HepG2 (cell line): ENCODE measurements at regions not wholly inside any gene's neighbourhood (a gene's known extent, or its start where the extent isn't known, plus 50 kb on each side); places are given as distances from the start of the nearest gene placed in this dataset.

Experiments
- ATAC-seq: fragments of 200-7000 bp; cut with Tn5 transposase; 3 replicates; pipeline ENCODE4 v1.9.1; 2020; ENCODE audit warnings: mild to moderate bottlenecking, moderate library complexity
- BruUV-seq: library from RNA; stranded (reverse); fragments of 400-500 nt; replicated peaks from 2 replicates; lab custom pipeline; 2021; lab: Mats Ljungman, UMichigan
- CTCF ChIA-PET: fragments of 300-600 bp; formaldehyde crosslinking; extraction: SDS; loops from one replicate; lab custom pipeline; 2021; ENCODE audit warnings: low total read pairs, inconsistent platforms, low intra/inter-chr PET ratio; lab: Yijun Ruan, JAX
- POLR2A ChIA-PET: fragments of 350-600 bp; sonication (Branson Sonifier 250); formaldehyde crosslinking; loops from one replicate; lab custom pipeline; 2020; ENCODE audit warnings: antibody characterized with exemption, inconsistent platforms; lab: Yijun Ruan, JAX
- DNase-seq: peaks from one replicate; pipeline ENCODE4 v3.0.0-alpha.2; 2015; ENCODE audit warnings: low spot score
- FAIRE-seq: peaks from 3 replicates; lab custom pipeline; 2011; peaks lifted over from hg19 to GRCh38; lab: Jason Lieb, UNC
- H2AFZ ChIP-seq: one replicate; pipeline ENCODE4 v1.6.1; 2011; ENCODE audit warnings: low read length, inconsistent platforms
- H3K27ac ChIP-seq: fragments of 300-600 bp; 3 replicates; pipeline ENCODE4 v1.8.0; 2011; ENCODE audit warnings: mixed run types, mild to moderate bottlenecking, mixed read lengths, low read length, inconsistent platforms; ENCODE audit not compliant: insufficient read depth; ENCODE audit errors: extremely low read length
- H3K27me3 ChIP-seq, 2 experiments: fragments of 200-600 bp in 1 of 2; 2 replicates in 1 of 2; 3 replicates in 1 of 2; pipeline versions ENCODE4 v1.6.0 to v1.8.0; 2011; ENCODE audit warnings: low read length in 2 of 2, mild to moderate bottlenecking in 2 of 2, moderate library complexity in 2 of 2, inconsistent platforms in 1 of 2; ENCODE audit not compliant: insufficient read depth in 2 of 2, control insufficient read depth in 1 of 2
- H3K36me3 ChIP-seq, 2 experiments: fragments of 200-600 bp in 1 of 2; replicated peaks in 1 of 2; 2 replicates in 1 of 2; 3 replicates in 1 of 2; pipeline versions ENCODE4 v1.5.1 to v1.8.0; 2011; ENCODE audit warnings: low read length in 2 of 2, inconsistent platforms in 1 of 2; ENCODE audit not compliant: insufficient read depth in 2 of 2, control insufficient read depth in 1 of 2
- H3K4me1 ChIP-seq: 2 replicates; pipeline ENCODE4 v1.5.1; 2012; ENCODE audit warnings: low read length, inconsistent platforms; ENCODE audit not compliant: insufficient read depth
- H3K4me2 ChIP-seq: 2 replicates; pipeline ENCODE4 v1.6.0; 2011; ENCODE audit warnings: low read depth, low read length, inconsistent platforms
- H3K4me3 ChIP-seq, 3 experiments: fragments of 200-600 bp in 1 of 3; sonication (generic), shearing (Covaris generic) in 1 of 3; replicated peaks in 1 of 3; 2 replicates each; pipeline ENCODE4 v1.5.1; 2011 to 2016; ENCODE audit warnings: low read length in 3 of 3, inconsistent platforms in 2 of 3, low read depth in 2 of 3, mild to moderate bottlenecking in 2 of 3, control low read depth in 1 of 3, mixed read lengths in 1 of 3; ENCODE audit not compliant: insufficient read depth in 1 of 3
- H3K79me2 ChIP-seq: one replicate; pipeline ENCODE4 v1.6.1; 2011; ENCODE audit warnings: low read length, inconsistent platforms; ENCODE audit not compliant: insufficient read depth
- H3K9ac ChIP-seq: 2 replicates; pipeline ENCODE4 v1.6.0; 2011; ENCODE audit warnings: mild to moderate bottlenecking, low read depth, low read length, inconsistent platforms; ENCODE audit not compliant: insufficient read depth
- H3K9me3 ChIP-seq: 2 replicates; pipeline ENCODE4 v1.5.1; 2012; ENCODE audit warnings: mild to moderate bottlenecking, low read length
- H4K20me1 ChIP-seq: 2 replicates; pipeline ENCODE4 v1.6.0; 2011; ENCODE audit warnings: inconsistent platforms, mild to moderate bottlenecking, low read length, moderate library complexity; ENCODE audit not compliant: insufficient read depth
- ARID2 ChIP-seq: sonication (generic); formaldehyde crosslinking; IDR thresholded peaks from 2 replicates; pipeline ENCODE4 v1.8.1; 2022; ENCODE audit warnings: mild to moderate bottlenecking, missing genetic modification reagents, borderline replicate concordance
- ATM ChIP-seq: fragments of 450-650 bp; IDR thresholded peaks from 2 replicates; pipeline ENCODE4 v1.7.1; 2017; ENCODE audit warnings: mild to moderate bottlenecking, borderline replicate concordance
- CBX5 ChIP-seq: sonication (generic); formaldehyde crosslinking; IDR thresholded peaks from 2 replicates; pipeline ENCODE4 v1.4.0; 2020; ENCODE audit warnings: missing genetic modification reagents, borderline replicate concordance
- EEA1 ChIP-seq: sonication (generic); formaldehyde crosslinking; IDR thresholded peaks from 2 replicates; pipeline ENCODE4 v1.5.1; 2020; ENCODE audit warnings: mild to moderate bottlenecking, missing genetic modification reagents, borderline replicate concordance
- GFI1 ChIP-seq: sonication (generic); formaldehyde crosslinking; IDR thresholded peaks from 2 replicates; pipeline ENCODE4 v1.5.0; 2020; ENCODE audit warnings: missing genetic modification reagents, mild to moderate bottlenecking, borderline replicate concordance
- KDM2A ChIP-seq: sonication (generic); formaldehyde crosslinking; IDR thresholded peaks from 2 replicates; pipeline ENCODE4 v1.4.0; 2020; ENCODE audit warnings: low read depth, missing genetic modification reagents, borderline replicate concordance
- MAFK ChIP-seq, 2 experiments: IDR thresholded peaks in 1 of 2; conservative IDR thresholded peaks in 1 of 2; 2 replicates each; pipeline ENCODE4 v1.6.1; 2011; ENCODE audit warnings: improper control_type of control experiment in 2 of 2, low read length in 2 of 2
- NFE2L2 ChIP-seq: fragments of 150-350 bp; IDR thresholded peaks from 2 replicates; pipeline ENCODE4 v1.6.1; 2014; ENCODE audit warnings: low read length
- PCBP2 ChIP-seq: fragments of 200-400 bp; formaldehyde crosslinking; optimal IDR thresholded peaks from 2 replicates; pipeline ENCODE3; 2018; ENCODE audit warnings: low read length, low read depth; ENCODE audit not compliant: poor library complexity, severe bottlenecking
- SMC3 ChIP-seq: IDR thresholded peaks from 2 replicates; pipeline ENCODE4 v1.6.1; 2011; ENCODE audit warnings: low read length, improper control_type of control experiment
- SMYD3 ChIP-seq: sonication (generic); formaldehyde crosslinking; IDR thresholded peaks from 2 replicates; pipeline ENCODE4 v1.8.1; 2023; ENCODE audit warnings: mild to moderate bottlenecking, missing genetic modification reagents
- TEAD3 ChIP-seq: optimal IDR thresholded peaks from 2 replicates; pipeline ENCODE3; 2016; ENCODE audit warnings: borderline replicate concordance
- ZNF180 ChIP-seq: sonication (generic); formaldehyde crosslinking; IDR thresholded peaks from 2 replicates; pipeline ENCODE4 v1.4.0; 2020; ENCODE audit warnings: low read depth, missing genetic modification reagents, borderline replicate concordance
- ZNF331 ChIP-seq: sonication (generic); formaldehyde crosslinking; IDR thresholded peaks from 2 replicates; pipeline ENCODE4 v1.4.0; 2020; ENCODE audit warnings: missing genetic modification reagents
- ZNF543 ChIP-seq: sonication (generic); formaldehyde crosslinking; IDR thresholded peaks from 2 replicates; pipeline ENCODE4 v1.4.0; 2020; ENCODE audit warnings: mild to moderate bottlenecking, missing genetic modification reagents
- ZNF546 ChIP-seq: sonication (generic); formaldehyde crosslinking; conservative IDR thresholded peaks from 2 replicates; pipeline ENCODE4 v1.8.1; 2023; ENCODE audit warnings: mild to moderate bottlenecking, missing genetic modification reagents
- whole genome bisulfite sequencing: methylation state at CpG from one replicate; pipeline ENCODE4 v1.1.6; 2017; ENCODE audit warnings: low lambda C conversion rate; 5-methylcytosine and 5-hydroxymethylcytosine counted together
- in situ Hi-C: cut with HindIII; loops from 2 replicates; pipeline ENCODE4 v1.10.0; 2017; ENCODE audit warnings: low pct_unique_long_range_greater_than_20kb; ENCODE audit not compliant: extremely low pct_ligation_motif_present
- intact Hi-C: fragments of 100-400 bp; cut with micrococcal nuclease; formaldehyde crosslinking; loops from one replicate; pipeline ENCODE4 v1.10.0; 2022; ENCODE audit not compliant: unreplicated experiment
- TF ChIP-seq, protein P1 (sequence below): sonication (generic); formaldehyde crosslinking; IDR thresholded peaks from 2 replicates; pipeline ENCODE4 v1.4.0; 2020; ENCODE audit warnings: mild to moderate bottlenecking, missing genetic modification reagents
- TF ChIP-seq, protein P2 (sequence below): sonication (generic); formaldehyde crosslinking; IDR thresholded peaks from 2 replicates; pipeline ENCODE4 v1.8.0; 2022; ENCODE audit warnings: mild to moderate bottlenecking, missing genetic modification reagents
- TF ChIP-seq, protein P3 (sequence below): sonication (generic); formaldehyde crosslinking; IDR thresholded peaks from 2 replicates; pipeline ENCODE4 v1.8.1; 2023; ENCODE audit warnings: mild to moderate bottlenecking, moderate library complexity, missing genetic modification reagents
- TF ChIP-seq, protein P4 (sequence below): sonication (generic); formaldehyde crosslinking; IDR thresholded peaks from 2 replicates; pipeline ENCODE4 v1.8.0; 2023; ENCODE audit warnings: mild to moderate bottlenecking, missing genetic modification reagents

DNA sequence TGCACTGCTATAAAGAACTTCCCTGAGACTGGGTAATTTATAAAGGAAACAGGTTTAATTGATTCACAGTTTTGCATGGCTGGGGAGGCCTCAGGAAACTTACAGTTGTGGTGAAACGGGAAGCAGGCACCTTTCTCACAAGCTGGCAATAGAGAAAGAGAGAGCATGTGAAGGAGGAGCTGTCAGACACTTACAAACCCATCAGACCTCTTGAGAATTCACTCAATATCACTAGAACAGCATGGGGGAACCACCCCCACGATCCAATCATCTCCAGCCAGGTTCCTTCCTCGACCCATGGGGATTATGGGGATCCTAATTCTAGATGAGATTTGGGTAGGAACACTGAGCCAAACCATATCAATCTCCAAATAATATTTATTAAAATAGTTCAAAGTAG is 729.2 kb upstream of the DDX18 start (continued):
- TF ChIP-seq ARID2 (CRISPR knock-in tag) (no peak), KDM2A (CRISPR knock-in tag) (no peak), SMYD3 (CRISPR knock-in tag) (no peak)

- no peak overlapping the region for H3K4me2 ChIP-seq
- H3K9ac ChIP-seq: no peak overlapping the region
- H3K27ac ChIP-seq: no peak overlapping the region
- BruUV-seq: no TSS peak
- no peak overlapping the region for H2AFZ ChIP-seq
- CTCF ChIA-PET: no interaction called here
- H3K79me2 ChIP-seq: no peaks in the 10 kb centered on the region
- FAIRE-seq: no peak
- no peaks in the 10 kb centered on the region for H3K4me1 ChIP-seq
- POLR2A ChIA-PET: no interaction called here
- ATAC-seq: no peak
- 0% methylated on average over 1 of the region's 1 CpG for WGBS
- H3K36me3 ChIP-seq: no peaks in the 10 kb centered on the region
- no peak overlapping the region for H3K4me3 ChIP-seq
- intact Hi-C loops (no loop called here), in situ Hi-C loops (no loop called here)
- no peaks in the 10 kb centered on the region for H3K27me3 ChIP-seq
- no peak for DNase-seq
- H4K20me1 ChIP-seq: no peaks in the 10 kb centered on the region
- peaks cover 43% of the 10 kb centered on the region; the same call in 1 of the 2 replicates for H3K9me3 ChIP-seq
- TF ChIP-seq ZNF180 (CRISPR knock-in tag) (no peak), ATM (no peak), ZNF331 (CRISPR knock-in tag) (no peak), EEA1 (CRISPR knock-in tag) (no peak), CBX5 (CRISPR knock-in tag) (no peak), SMC3 (no peak), TEAD3 (CRISPR knock-in tag) (no peak), PCBP2 (no peak), MAFK (conservative IDR thresholded peaks at IDR 0.05 in 1 of 2, IDR thresholded peaks at IDR 0.05 in 1 of 2; ENCODE audit: low read length in 2 of 2) (peak in 1 of 2 experiments; percentile 15; a peak in 1 of 4 replicates), GFI1 (CRISPR knock-in tag) (no peak), NFE2L2 (peak; percentile 70), ZNF546 (CRISPR knock-in tag) (no peak), ZNF543 (CRISPR knock-in tag) (no peak), SMYD3 (CRISPR knock-in tag) (no peak)
- TF ChIP-seq, protein P1, sequence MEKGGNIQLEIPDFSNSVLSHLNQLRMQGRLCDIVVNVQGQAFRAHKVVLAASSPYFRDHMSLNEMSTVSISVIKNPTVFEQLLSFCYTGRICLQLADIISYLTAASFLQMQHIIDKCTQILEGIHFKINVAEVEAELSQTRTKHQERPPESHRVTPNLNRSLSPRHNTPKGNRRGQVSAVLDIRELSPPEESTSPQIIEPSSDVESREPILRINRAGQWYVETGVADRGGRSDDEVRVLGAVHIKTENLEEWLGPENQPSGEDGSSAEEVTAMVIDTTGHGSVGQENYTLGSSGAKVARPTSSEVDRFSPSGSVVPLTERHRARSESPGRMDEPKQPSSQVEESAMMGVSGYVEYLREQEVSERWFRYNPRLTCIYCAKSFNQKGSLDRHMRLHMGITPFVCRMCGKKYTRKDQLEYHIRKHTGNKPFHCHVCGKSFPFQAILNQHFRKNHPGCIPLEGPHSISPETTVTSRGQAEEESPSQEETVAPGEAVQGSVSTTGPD (CRISPR knock-in tag): no peak
- TF ChIP-seq, protein P2, sequence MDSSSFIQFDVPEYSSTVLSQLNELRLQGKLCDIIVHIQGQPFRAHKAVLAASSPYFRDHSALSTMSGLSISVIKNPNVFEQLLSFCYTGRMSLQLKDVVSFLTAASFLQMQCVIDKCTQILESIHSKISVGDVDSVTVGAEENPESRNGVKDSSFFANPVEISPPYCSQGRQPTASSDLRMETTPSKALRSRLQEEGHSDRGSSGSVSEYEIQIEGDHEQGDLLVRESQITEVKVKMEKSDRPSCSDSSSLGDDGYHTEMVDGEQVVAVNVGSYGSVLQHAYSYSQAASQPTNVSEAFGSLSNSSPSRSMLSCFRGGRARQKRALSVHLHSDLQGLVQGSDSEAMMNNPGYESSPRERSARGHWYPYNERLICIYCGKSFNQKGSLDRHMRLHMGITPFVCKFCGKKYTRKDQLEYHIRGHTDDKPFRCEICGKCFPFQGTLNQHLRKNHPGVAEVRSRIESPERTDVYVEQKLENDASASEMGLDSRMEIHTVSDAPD (CRISPR knock-in tag): no peak
- TF ChIP-seq, protein P3, sequence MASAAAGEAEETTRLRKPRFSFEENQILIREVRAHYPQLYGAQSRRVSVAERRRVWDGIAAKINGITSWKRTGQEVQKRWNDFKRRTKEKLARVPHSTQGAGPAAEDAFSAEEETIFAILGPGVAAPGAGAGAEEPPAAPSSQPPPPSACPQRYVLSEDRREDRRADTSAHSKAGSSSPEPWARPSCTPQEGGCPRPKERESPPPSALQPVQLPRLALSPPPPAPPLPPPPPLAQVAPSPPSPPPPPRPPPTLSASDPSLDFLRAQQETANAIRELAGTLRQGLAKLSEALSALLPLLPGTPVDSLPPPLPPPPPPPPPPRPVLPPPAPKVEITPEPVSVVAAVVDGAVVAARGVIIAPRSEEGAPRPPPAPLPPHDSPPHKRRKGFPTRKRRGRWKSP: no peak
- TF ChIP-seq, protein P4, sequence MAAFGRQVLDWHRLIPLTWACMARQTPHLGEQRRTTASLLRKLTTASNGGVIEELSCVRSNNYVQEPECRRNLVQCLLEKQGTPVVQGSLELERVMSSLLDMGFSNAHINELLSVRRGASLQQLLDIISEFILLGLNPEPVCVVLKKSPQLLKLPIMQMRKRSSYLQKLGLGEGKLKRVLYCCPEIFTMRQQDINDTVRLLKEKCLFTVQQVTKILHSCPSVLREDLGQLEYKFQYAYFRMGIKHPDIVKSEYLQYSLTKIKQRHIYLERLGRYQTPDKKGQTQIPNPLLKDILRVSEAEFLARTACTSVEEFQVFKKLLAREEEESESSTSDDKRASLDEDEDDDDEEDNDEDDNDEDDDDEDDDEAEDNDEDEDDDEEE: no peak
Measured at GRCh38 chr2:117085737-117086136, 728.8 kb upstream of the DDX18 start.
